ENCODE measurements at regions not wholly inside any gene's neighbourhood (a gene's known extent, or its start where the extent isn't known, plus 50 kb on each side); places are given as distances from the start of the nearest gene placed in this dataset.

DNA sequence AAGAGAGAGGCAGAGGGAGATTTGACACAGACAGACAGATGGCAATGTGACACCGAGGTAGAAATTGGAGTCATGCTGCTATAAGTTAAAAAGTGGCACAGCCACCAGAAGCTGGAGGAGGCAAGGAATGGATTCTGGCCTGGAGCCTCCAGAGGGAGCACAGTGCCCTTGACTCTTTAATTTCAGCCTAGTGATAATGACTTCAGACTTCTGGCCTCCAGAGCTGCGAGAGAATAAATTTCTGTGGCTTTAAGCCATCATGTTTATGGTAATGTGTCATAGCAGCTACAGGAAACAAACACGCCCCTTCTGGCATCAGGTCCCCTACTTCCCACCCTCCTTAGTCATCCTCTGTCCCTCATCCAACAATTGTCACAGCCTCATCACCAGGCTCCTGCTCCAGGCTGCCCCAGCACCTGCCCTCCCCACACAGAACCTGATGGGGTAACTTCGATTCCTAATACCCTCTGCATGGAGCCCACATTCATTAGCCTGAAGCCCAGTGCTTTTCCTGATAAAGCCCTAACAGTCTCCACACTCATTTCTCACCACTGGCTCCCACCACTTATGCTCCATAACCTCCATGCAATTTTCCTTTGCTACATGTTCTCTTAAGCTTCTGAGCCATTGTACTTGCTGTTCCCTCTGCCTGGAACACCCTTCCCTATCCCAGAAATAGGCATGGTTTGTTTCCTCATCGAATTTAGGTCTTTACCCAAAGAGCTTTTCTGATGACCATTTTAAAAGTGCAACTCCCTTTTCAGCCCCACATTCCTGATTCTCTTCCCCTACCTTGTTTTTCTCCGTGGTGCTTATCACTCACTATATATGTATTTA, 69.7 kb upstream of the TOX2 start:
- TF ChIP-seq, protein P1, sequence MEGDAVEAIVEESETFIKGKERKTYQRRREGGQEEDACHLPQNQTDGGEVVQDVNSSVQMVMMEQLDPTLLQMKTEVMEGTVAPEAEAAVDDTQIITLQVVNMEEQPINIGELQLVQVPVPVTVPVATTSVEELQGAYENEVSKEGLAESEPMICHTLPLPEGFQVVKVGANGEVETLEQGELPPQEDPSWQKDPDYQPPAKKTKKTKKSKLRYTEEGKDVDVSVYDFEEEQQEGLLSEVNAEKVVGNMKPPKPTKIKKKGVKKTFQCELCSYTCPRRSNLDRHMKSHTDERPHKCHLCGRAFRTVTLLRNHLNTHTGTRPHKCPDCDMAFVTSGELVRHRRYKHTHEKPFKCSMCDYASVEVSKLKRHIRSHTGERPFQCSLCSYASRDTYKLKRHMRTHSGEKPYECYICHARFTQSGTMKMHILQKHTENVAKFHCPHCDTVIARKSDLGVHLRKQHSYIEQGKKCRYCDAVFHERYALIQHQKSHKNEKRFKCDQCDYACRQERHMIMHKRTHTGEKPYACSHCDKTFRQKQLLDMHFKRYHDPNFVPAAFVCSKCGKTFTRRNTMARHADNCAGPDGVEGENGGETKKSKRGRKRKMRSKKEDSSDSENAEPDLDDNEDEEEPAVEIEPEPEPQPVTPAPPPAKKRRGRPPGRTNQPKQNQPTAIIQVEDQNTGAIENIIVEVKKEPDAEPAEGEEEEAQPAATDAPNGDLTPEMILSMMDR (IDR thresholded peaks at IDR 0.05): no peak
- TF ChIP-seq TCF7L2 (IDR thresholded peaks at IDR 0.05; ENCODE audit: low read depth, low read length) (no peak), POLR2AphosphoS5 (IDR thresholded peaks at IDR 0.05; ENCODE audit: low read depth, low read length) (peak; percentile 36; the same call in 1 of the 2 replicates)
- TF ChIP-seq, protein P2, sequence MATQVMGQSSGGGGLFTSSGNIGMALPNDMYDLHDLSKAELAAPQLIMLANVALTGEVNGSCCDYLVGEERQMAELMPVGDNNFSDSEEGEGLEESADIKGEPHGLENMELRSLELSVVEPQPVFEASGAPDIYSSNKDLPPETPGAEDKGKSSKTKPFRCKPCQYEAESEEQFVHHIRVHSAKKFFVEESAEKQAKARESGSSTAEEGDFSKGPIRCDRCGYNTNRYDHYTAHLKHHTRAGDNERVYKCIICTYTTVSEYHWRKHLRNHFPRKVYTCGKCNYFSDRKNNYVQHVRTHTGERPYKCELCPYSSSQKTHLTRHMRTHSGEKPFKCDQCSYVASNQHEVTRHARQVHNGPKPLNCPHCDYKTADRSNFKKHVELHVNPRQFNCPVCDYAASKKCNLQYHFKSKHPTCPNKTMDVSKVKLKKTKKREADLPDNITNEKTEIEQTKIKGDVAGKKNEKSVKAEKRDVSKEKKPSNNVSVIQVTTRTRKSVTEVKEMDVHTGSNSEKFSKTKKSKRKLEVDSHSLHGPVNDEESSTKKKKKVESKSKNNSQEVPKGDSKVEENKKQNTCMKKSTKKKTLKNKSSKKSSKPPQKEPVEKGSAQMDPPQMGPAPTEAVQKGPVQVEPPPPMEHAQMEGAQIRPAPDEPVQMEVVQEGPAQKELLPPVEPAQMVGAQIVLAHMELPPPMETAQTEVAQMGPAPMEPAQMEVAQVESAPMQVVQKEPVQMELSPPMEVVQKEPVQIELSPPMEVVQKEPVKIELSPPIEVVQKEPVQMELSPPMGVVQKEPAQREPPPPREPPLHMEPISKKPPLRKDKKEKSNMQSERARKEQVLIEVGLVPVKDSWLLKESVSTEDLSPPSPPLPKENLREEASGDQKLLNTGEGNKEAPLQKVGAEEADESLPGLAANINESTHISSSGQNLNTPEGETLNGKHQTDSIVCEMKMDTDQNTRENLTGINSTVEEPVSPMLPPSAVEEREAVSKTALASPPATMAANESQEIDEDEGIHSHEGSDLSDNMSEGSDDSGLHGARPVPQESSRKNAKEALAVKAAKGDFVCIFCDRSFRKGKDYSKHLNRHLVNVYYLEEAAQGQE (IDR thresholded peaks at IDR 0.05; ENCODE audit: insufficient read depth in 1 of 2, low read depth in 2 of 2, low read length in 1 of 2): no peak

All from Panc1 (cell line).